SU-DHL-6 (cell line): ENCODE measurements at regions not wholly inside any gene's neighbourhood (a gene's known extent, or its start where the extent isn't known, plus 50 kb on each side); places are given as distances from the start of the nearest gene placed in this dataset.

ENCODE experiments used
- H2AFZ ChIP-seq: fragments of 200-600 bp; sonication (generic); 2 replicates; pipeline ENCODE4 v1.6.1; 2014; ENCODE audit warnings: low read depth, mild to moderate bottlenecking, moderate library complexity, mixed read lengths, antibody characterized with exemption, low read length; ENCODE audit not compliant: severe bottlenecking
- H3F3A ChIP-seq: fragments of 200-600 bp; shearing (Covaris generic); 2 replicates; pipeline ENCODE4 v1.6.0; 2016; ENCODE audit warnings: antibody characterized with exemption, mild to moderate bottlenecking; ENCODE audit not compliant: insufficient read depth
- H3K27ac ChIP-seq: fragments of 200-600 bp; sonication (generic); 2 replicates; pipeline ENCODE4 v1.5.1; 2016; ENCODE audit warnings: low read depth, mild to moderate bottlenecking, low read length, moderate library complexity, mixed read lengths
- H3K27me3 ChIP-seq: fragments of 200-600 bp; sonication (generic), shearing (Covaris generic); 2 replicates; pipeline ENCODE4 v1.6.0; 2014; ENCODE audit warnings: mild to moderate bottlenecking, low read length
- H3K36me3 ChIP-seq: fragments of 200-600 bp; sonication (generic); 2 replicates; pipeline ENCODE4 v1.6.1; 2014; ENCODE audit warnings: mild to moderate bottlenecking, low read length, mixed read lengths
- H3K4me2 ChIP-seq: fragments of 300-600, 200-600 bp; shearing (Covaris generic), sonication (generic); 2 replicates; pipeline ENCODE4 v1.6.0; 2014; ENCODE audit warnings: low read length, low read depth, mild to moderate bottlenecking; ENCODE audit not compliant: poor library complexity, severe bottlenecking
- H3K4me3 ChIP-seq: fragments of 200-600 bp; sonication (generic); 2 replicates; pipeline ENCODE4 v1.5.1; 2014; ENCODE audit warnings: antibody characterized with exemption, low read length, mild to moderate bottlenecking, mixed read lengths; ENCODE audit not compliant: insufficient read depth, poor library complexity, severe bottlenecking
- H3K79me2 ChIP-seq: fragments of 200-600 bp; sonication (generic); 2 replicates; pipeline ENCODE4 v1.6.1; 2014; ENCODE audit warnings: mild to moderate bottlenecking, low read length, moderate library complexity; ENCODE audit not compliant: insufficient read depth
- H3K9ac ChIP-seq: fragments of 200-600 bp; sonication (generic); 2 replicates; pipeline ENCODE4 v1.7.0; 2014; ENCODE audit warnings: mild to moderate bottlenecking, low read length
- H3K9me2 ChIP-seq: fragments of 200-600 bp; sonication (generic); replicated peaks from 2 replicates; pipeline ENCODE4 v1.6.1; 2014; ENCODE audit warnings: low read length; ENCODE audit not compliant: insufficient read depth
- H3K9me3 ChIP-seq: fragments of 200-600 bp; sonication (generic); 2 replicates; pipeline ENCODE4 v1.6.1; 2014; ENCODE audit warnings: low read length, mixed read lengths; ENCODE audit not compliant: insufficient read depth
- H4K20me1 ChIP-seq: fragments of 200-600 bp; sonication (generic); 2 replicates; pipeline ENCODE4 v1.6.1; 2014; ENCODE audit warnings: low read depth, mild to moderate bottlenecking, antibody characterized with exemption, low read length, moderate library complexity, mixed read lengths
- CTCF ChIP-seq: fragments of 200-600 bp; sonication (generic); IDR thresholded peaks from one replicate; pipeline ENCODE4 v1.5.1; 2017; ENCODE audit warnings: antibody characterized with exemption, mild to moderate bottlenecking, low read length, moderate library complexity; ENCODE audit not compliant: insufficient read depth, poor library complexity, severe bottlenecking
- EZH2phosphoT487 ChIP-seq: fragments of 200-600 bp; sonication (generic), shearing (Covaris generic); conservative IDR thresholded peaks from 2 replicates; pipeline ENCODE4 v1.6.1; 2018; ENCODE audit warnings: mild to moderate bottlenecking, antibody characterized with exemption, low read length, moderate library complexity, mixed read lengths

- H3F3A ChIP-seq, result no peaks in the 10 kb centered on the region
- no peak overlapping the region for H3K27ac ChIP-seq
- H3K36me3 ChIP-seq, result no peaks in the 10 kb centered on the region
- H3K27me3 ChIP-seq, result no peaks in the 10 kb centered on the region
- H4K20me1 ChIP-seq, result no peaks in the 10 kb centered on the region
- TF ChIP-seq EZH2phosphoT487 (no peak), CTCF (peak; percentile 92)
- no peaks in the 10 kb centered on the region for H3K9me3 ChIP-seq
- no peak overlapping the region for H3K4me3 ChIP-seq
- no peaks in the 10 kb centered on the region for H3K9me2 ChIP-seq
- H3K79me2 ChIP-seq, result no peaks in the 10 kb centered on the region
- no peak overlapping the region for H3K4me2 ChIP-seq
- no peak overlapping the region for H2AFZ ChIP-seq
- no peak overlapping the region for H3K9ac ChIP-seq
Observed at GRCh38 chr13:31909864-31910551, 121.6 kb upstream of the FRY start.

GRCh38 chr13:31910633-31911032 lies 120.9 kb upstream of the FRY start:
- Histone ChIP-seq H2AFZ (no peak overlapping the region), H4K20me1 (no peaks in the 10 kb centered on the region), H3F3A (no peaks in the 10 kb centered on the region), H3K79me2 (no peaks in the 10 kb centered on the region), H3K9me3 (no peaks in the 10 kb centered on the region), H3K27ac (no peak overlapping the region), H3K9me2 (no peaks in the 10 kb centered on the region), H3K4me2 (no peak overlapping the region), H3K9ac (no peak overlapping the region), H3K4me3 (no peak overlapping the region), H3K36me3 (no peaks in the 10 kb centered on the region), H3K27me3 (no peaks in the 10 kb centered on the region)
- no peak for TF ChIP-seq EZH2phosphoT487
- no peak for TF ChIP-seq CTCF

DNA sequence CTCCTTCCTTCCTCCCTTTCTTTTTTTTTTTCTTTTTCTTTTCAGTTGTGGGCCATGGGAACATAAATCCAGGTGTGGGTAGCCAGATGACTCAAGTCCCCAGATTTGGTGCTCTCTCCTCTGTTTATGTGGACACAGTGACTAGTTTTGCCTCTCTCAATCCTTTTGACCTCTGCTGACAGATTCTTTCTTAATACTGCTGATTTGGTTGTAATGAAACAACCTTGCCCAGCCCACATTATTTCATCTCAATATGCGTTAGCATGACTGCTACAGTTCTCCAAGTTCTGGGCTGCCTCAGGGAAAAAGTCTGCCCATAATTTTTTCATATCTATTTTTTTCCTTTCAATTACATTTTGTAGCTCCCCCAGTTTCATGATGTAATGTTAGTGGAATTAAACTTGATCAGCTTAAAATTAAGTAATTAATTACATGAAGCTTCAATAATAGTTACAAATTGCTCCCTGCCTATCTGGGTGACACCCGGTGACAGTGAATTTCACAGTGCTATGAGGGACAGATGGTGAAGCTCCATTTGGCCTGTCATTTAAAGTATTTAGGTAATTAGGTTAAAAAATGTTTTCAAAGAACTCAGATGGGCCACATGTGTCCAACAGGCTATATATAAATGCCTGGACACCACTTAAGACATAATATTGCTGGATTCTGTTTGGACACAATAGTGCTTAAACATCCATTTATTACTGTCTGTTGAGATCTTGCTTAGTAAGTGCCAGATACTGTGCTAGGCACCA lies 118.8 kb upstream of the FRY start:
- H3F3A ChIP-seq, result no peaks in the 10 kb centered on the region
- no peak overlapping the region for H3K4me3 ChIP-seq
- H3K27ac ChIP-seq, result no peak overlapping the region
- no peaks in the 10 kb centered on the region for H3K27me3 ChIP-seq
- TF ChIP-seq CTCF, result no peak
- TF ChIP-seq EZH2phosphoT487, result no peak
- H3K79me2 ChIP-seq, result no peaks in the 10 kb centered on the region
- no peak overlapping the region for H3K4me2 ChIP-seq
- no peaks in the 10 kb centered on the region for H3K9me2 ChIP-seq
- no peaks in the 10 kb centered on the region for H3K36me3 ChIP-seq
- no peak overlapping the region for H3K9ac ChIP-seq
- no peaks in the 10 kb centered on the region for H3K9me3 ChIP-seq
- no peak overlapping the region for H2AFZ ChIP-seq
- H4K20me1 ChIP-seq, result no peaks in the 10 kb centered on the region
